Adipocyte (in vitro differentiated cells): ENCODE measurements at regions not wholly inside any gene's neighbourhood (a gene's known extent, or its start where the extent isn't known, plus 50 kb on each side); places are given as distances from the start of the nearest gene placed in this dataset.
A peak's percentile ranks its signal among the peaks of the same experiment; 100 is the strongest.
"Not testable (repeated sequence)": the region's sequence is repeated elsewhere in the genome, so short reads cannot be mapped to it uniquely, and the experiment has no call there.

Experiments
- DNase-seq: peaks from one replicate; pipeline ENCODE4 v3.0.0-alpha.2; 2015; ENCODE audit warnings: low read depth
- H3K27me3 ChIP-seq: replicated peaks from 2 replicates; pipeline ENCODE4 v1.7.0; 2013; ENCODE audit warnings: mild to moderate bottlenecking, low read length, moderate library complexity; ENCODE audit not compliant: control insufficient read depth, insufficient read depth
- H3K36me3 ChIP-seq: 2 replicates; pipeline ENCODE4 v1.7.0; 2013; ENCODE audit warnings: low read length, mild to moderate bottlenecking, moderate library complexity; ENCODE audit not compliant: control insufficient read depth, insufficient read depth, severe bottlenecking
- H3K4me1 ChIP-seq: 2 replicates; pipeline ENCODE4 v1.7.0; 2013; ENCODE audit warnings: mild to moderate bottlenecking, low read length, moderate library complexity; ENCODE audit not compliant: control insufficient read depth, insufficient read depth
- H3K4me3 ChIP-seq: 2 replicates; pipeline ENCODE4 v1.7.0; 2013; ENCODE audit warnings: mild to moderate bottlenecking, low read length, moderate library complexity
- H3K9ac ChIP-seq: 2 replicates; pipeline ENCODE4 v1.7.0; 2013; ENCODE audit warnings: mild to moderate bottlenecking, low read length, moderate library complexity
- H3K9me3 ChIP-seq: 2 replicates; pipeline ENCODE4 v1.7.0; 2013; ENCODE audit warnings: mild to moderate bottlenecking, low read length, moderate library complexity; ENCODE audit not compliant: control insufficient read depth

DNA sequence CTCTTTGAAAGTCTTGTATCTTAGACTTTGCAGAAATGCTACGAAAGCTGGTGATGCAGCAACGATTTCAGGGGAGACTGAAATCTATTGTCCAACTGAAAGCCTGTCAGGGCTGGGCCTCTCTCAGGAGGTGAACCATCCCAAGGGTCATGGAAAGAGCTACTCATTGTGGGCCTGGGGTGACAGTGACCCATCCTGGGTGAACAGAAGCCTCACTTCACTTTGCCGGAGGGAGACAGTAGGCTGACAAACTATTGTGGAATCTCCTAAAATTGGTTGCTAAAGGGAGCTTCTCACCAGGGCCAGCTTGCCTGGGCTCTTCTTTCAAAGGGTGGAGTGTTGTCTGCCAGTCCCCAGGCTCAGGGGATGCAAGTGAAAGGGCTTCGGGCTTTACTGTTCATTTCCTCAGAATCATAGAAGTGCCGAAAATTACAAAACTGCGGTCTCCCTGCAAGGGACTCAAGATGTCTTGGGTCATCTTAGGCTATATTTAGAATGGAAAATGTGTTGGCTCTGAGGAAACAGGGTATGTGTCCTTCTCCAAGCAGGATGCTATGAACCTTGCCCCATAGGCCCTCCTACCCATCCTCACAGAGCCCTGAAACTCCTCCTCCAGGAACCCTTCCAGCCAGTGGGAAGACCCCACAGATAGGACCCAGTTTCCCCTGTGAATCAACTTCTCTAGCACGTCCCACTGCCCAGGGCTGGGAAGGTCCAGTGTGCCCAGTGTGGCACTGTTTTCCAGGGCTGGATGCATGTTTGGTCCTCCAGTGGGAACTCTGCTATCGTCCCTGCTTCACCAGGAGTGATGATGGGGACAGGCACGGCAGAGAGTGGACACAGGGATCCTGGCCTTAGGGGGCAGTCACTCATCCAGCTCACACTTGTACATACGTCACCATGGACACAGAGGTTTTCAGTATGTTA lies 173.4 kb upstream of the PLGLB2 start:
- not testable (repeated sequence) for H3K4me3 ChIP-seq, H3K4me1 ChIP-seq, DNase-seq, H3K36me3 ChIP-seq, H3K9me3 ChIP-seq, H3K9ac ChIP-seq, H3K27me3 ChIP-seq

DNA sequence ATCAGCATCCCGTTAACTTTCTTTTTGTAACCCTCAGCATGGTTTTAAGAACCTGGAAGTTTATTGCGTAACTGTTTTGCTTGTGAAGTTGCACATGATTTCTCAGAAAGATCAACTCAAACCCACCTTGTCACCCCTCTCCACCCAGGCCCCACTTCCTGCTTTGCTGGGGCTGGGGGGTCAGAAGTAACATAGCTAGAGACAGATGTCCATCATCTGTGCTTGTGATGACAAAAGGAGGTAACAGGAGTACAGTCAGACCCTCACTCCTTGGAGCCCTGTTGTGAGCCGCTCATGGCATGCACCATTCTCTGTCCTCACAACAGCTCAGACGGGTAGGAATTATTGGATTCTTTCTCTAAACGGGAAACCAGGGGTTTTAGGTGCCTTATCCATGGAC lies 172.7 kb upstream of the PLGLB2 start:
- H3K4me1 ChIP-seq, H3K36me3 ChIP-seq, H3K4me3 ChIP-seq, H3K9me3 ChIP-seq, H3K9ac ChIP-seq, H3K27me3 ChIP-seq, DNase-seq: not testable (repeated sequence)

DNA sequence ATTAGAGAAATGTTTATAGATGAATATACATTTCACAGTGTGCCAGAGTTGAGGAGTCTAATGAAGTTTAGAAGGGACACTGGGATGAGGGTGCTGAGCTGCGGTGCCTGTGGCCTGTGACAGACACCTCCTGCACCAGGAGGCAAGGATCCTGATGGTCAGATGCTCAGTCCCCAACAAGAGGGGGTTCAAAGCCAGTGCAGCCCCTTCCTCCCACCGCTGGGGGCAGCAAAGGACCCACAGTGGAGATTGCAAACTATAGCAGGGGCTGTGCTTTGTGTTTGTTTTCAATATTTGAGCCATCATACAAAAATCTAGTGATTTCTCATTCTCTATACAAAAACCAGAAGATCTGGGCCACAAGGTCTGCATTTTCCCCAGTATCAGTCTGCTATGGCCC lies 170.5 kb upstream of the PLGLB2 start:
- DNase-seq: not testable (repeated sequence)

DNA sequence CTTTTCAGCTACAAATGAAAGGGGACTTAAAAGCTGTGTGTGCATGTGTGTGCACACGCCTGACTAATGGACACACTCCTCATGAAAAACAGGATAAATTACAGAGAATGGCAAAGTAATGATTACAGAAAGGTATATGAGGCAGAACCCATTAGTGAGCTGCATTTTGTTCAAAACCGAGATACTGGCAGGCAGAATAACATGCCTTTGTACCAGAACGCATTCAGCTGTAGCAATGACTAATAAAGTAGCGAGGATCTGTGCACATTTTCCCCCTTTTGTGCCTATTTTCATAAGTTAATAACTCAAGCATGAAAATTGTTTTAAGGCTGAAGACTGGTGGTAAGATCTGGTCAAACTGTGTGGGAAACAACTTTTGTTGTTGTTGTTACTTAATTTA lies 165.7 kb upstream of the PLGLB2 start:
- not testable (repeated sequence) for H3K9ac ChIP-seq, H3K36me3 ChIP-seq, H3K4me1 ChIP-seq, H3K9me3 ChIP-seq, H3K27me3 ChIP-seq, DNase-seq, H3K4me3 ChIP-seq

More for the DNA sequence above, 170.5 kb upstream of the PLGLB2 start:
- H3K4me3 ChIP-seq, H3K36me3 ChIP-seq, H3K27me3 ChIP-seq, H3K9me3 ChIP-seq, H3K9ac ChIP-seq, H3K4me1 ChIP-seq: not testable (repeated sequence)

DNA sequence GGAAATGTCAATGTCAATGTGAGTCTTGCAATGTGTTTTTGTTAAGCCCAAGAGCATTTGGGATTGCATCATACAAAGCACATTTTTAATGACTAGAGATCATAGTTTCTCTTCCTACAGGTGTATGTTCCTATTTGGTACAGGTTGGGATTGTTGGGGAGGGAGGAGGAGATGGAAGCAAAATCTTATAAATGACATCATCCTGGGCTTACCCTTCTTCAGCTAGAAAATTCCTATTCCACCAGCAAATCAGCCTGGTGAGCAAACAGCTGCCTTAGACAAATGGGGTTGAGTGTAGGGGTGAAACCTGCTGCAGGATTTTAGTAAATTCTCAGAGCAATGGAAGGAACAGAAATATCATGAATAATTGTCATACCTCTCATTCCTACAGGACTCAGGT lies 165.3 kb upstream of the PLGLB2 start:
- not testable (repeated sequence) for H3K9me3 ChIP-seq, H3K4me1 ChIP-seq, H3K27me3 ChIP-seq, H3K9ac ChIP-seq, H3K36me3 ChIP-seq, H3K4me3 ChIP-seq
- peak; percentile 3 for DNase-seq

DNA sequence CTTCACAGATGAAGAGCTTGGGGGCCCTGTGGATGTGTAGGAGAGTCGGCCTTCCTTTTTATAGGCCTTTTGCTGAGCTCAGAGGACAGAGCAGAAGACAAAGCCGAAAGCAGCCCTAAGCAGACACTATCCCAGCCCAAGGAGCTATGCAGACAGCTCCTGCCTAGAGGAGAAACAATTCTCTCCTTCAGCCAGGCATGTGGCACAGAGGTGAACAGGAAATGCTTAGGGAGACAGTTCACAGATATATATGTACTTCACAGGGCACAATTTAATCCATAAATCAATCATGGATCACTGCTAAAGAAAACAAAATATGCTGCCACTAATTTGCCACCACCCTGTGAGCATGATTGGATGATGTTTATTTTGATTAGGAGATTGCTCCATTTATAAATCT lies 164.5 kb upstream of the PLGLB2 start:
- H3K9me3 ChIP-seq, H3K4me1 ChIP-seq, DNase-seq, H3K4me3 ChIP-seq, H3K36me3 ChIP-seq, H3K27me3 ChIP-seq, H3K9ac ChIP-seq: not testable (repeated sequence)

DNA sequence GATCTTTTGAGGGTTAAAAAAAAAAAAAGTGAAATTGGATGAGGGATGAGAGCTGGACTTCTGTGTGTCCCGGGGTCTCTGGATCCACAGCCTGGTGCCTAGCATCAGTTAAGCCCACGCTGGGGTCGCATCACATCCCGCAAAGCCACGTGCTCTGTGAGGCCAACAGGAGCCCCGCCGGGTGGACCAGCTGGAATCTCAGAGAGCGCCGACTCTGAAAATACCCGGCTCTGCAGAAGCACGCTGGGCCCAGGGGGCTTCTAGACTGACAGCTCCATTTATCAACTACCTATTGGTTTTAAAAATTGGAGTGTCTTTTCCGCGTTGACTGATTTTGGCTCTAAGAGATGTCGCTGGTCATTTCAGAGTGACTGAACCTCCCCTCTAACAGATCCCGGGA lies 164.1 kb upstream of the PLGLB2 start:
- not testable (repeated sequence) for H3K36me3 ChIP-seq, DNase-seq, H3K9ac ChIP-seq, H3K9me3 ChIP-seq, H3K27me3 ChIP-seq, H3K4me1 ChIP-seq
- peak overlapping the region; percentile 47 for H3K4me3 ChIP-seq

DNA sequence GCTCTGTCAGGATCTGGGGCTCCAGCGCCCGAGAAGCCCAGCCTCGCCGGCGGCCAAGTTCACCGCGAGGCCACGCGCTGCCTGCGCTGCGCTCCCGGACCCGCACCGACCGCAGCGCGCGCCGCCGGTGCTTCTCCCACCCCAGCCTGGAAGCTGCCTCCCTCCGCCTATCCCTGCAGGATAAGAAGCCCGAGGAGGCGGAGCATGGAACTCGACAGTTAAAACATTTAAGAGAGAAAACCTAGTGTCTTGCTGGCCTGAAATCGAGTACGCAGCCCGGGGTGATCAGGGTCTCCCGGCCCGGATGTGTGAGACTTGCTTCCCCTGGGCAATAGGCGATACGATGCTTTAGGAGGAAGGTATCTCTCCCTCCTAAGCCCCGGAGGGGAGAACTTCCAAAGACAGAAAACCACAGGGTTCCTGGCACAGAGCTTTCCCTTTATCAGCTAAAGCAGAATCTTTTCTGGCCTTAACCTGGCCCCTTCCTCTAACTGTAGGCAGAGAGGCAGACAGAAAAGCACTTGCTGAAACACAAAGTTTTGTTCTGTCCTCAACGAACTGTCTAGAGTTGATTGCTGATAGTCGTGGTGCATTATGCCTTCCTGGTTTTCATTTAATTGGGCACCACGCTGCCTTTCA lies 163.5 kb upstream of the PLGLB2 start:
- H3K4me3 ChIP-seq: peak overlapping the region; percentile 47
- DNase-seq: not testable (repeated sequence)

DNA sequence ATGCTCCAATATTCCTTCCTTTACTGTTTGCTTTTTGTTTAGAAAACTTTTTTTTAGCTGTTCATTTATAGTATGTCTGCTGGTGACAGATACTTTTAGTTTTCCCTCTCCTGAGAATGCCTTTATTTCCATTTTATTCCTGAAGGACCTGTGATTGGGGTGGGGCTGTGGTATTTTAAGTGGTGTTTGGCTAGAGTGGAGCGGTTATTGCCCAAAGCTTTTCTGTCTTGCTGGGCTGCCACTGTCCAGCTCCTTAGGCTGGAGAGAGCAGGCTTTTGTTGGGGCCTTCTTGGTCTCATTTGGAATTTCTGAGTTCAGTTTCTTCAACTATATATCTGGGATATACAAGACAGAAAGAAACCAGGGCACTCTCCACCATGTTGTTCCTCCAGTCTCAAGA lies 160.0 kb upstream of the PLGLB2 start:
- H3K36me3 ChIP-seq, DNase-seq, H3K9me3 ChIP-seq, H3K9ac ChIP-seq, H3K4me3 ChIP-seq, H3K4me1 ChIP-seq, H3K27me3 ChIP-seq: not testable (repeated sequence)

More for the DNA sequence above, 163.5 kb upstream of the PLGLB2 start:
- not testable (repeated sequence) for H3K36me3 ChIP-seq, H3K4me1 ChIP-seq, H3K9me3 ChIP-seq, H3K27me3 ChIP-seq
- H3K9ac ChIP-seq: peak overlapping the region; percentile 25

DNA sequence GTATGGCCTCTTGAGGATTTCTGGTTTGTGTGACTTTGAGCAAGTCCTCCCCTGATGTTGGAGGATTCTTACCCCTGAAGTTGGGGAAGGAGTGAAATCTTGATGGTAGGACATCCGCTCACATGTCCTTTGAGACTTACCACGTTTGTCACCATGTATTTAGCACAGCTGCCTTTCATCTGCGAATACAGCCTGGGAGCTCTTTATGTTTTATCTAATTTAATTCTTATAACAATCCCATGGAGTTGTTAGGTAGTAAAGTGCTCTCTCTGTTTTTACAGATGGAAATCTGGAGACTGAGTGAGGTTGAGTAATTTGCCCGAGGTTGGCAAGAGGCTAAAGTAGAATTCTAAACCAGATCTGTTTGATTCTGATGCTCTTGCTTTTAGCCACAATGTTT lies 154.9 kb upstream of the PLGLB2 start:
- not testable (repeated sequence) for H3K4me1 ChIP-seq, H3K4me3 ChIP-seq, H3K9me3 ChIP-seq, H3K9ac ChIP-seq, H3K27me3 ChIP-seq, H3K36me3 ChIP-seq
- DNase-seq: peak; percentile 0

DNA sequence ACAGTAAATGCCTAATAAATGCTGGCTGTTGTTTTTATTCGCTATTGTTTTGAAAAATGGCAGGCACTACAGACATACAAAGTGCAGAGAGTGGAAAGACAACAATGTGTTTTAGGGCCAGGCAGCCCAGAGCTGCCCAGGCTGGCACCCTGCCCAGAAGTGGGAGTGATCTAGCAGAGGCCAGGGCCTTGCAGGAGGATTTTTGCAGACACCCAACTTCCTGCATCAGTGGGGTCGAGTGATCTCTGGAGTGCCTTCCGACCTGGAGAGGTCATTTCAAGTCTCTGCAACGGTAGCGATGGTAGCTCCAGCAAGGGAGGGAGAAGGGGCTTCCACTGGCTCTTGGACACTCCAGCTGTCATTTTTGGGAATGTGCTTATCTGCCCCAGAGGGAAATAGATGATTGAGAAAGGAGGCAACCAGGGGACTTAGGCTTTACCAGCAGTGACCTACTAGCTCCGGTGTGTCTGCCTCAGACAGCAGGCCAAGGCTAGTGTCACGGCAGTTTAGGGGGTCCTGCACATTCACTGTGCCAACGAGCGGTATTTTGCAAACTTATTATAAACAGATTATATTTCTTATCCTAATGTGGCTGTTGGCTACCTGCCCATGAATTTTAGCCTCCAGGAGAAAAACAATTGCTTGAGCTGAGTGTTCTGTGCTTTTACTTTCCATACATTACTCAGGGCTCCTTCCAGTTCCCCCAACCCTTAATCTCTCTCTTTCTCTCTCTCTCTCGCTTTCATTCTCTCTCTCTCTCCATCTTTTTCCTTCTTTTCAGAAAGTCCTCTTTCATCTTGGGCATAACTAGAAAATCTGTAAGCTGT lies 153.9 kb upstream of the PLGLB2 start:
- H3K9ac ChIP-seq, H3K4me3 ChIP-seq, H3K27me3 ChIP-seq, H3K9me3 ChIP-seq, H3K4me1 ChIP-seq, H3K36me3 ChIP-seq: not testable (repeated sequence)
- peak; percentile 51 for DNase-seq
